Fibroblast of villous mesenchyme (primary cell): ENCODE measurements at regions not wholly inside any gene's neighbourhood (a gene's known extent, or its start where the extent isn't known, plus 50 kb on each side); places are given as distances from the start of the nearest gene placed in this dataset.

ENCODE experiments used
- DNase-seq: peaks from one replicate; pipeline ENCODE4 v3.0.0-alpha.2; 2010; ENCODE audit warnings: low read depth
- H3K4me3 ChIP-seq: 2 replicates; pipeline ENCODE4 v1.5.1; 2011; ENCODE audit warnings: low read depth, mild to moderate bottlenecking, low read length
- CTCF ChIP-seq: IDR thresholded peaks from 2 replicates; pipeline ENCODE4 v1.5.1; 2012; ENCODE audit warnings: low read depth, mild to moderate bottlenecking, low read length; ENCODE audit not compliant: insufficient read depth

- TF ChIP-seq CTCF, result no peak
- no peak overlapping the region for H3K4me3 ChIP-seq
- no peak for DNase-seq
Measured at GRCh38 chr5:155905364-155905763, 421.6 kb upstream of the SGCD start.

- no peak for TF ChIP-seq CTCF
- no peak for DNase-seq
- H3K4me3 ChIP-seq, result no peak overlapping the region
Measured at GRCh38 chr5:155906046-155906445, 420.9 kb upstream of the SGCD start.

- H3K4me3 ChIP-seq, result no peak overlapping the region
- TF ChIP-seq CTCF, result no peak
- no peak for DNase-seq
Measured at GRCh38 chr5:155908543-155908942, 418.4 kb upstream of the SGCD start.

- no peak for TF ChIP-seq CTCF
- DNase-seq, result no peak
- H3K4me3 ChIP-seq, result no peak overlapping the region
Measured at GRCh38 chr5:155912291-155912690, 414.7 kb upstream of the SGCD start.

- no peak for TF ChIP-seq CTCF
- H3K4me3 ChIP-seq, result no peak overlapping the region
- no peak for DNase-seq
Measured at GRCh38 chr5:155914766-155915165, 412.2 kb upstream of the SGCD start.

GRCh38 chr5:155915601-155916000 is 411.4 kb upstream of the SGCD start:
- no peak for DNase-seq
- TF ChIP-seq CTCF, result no peak

GRCh38 chr5:155919126-155919525 is 407.8 kb upstream of the SGCD start:
- DNase-seq, result no peak
- H3K4me3 ChIP-seq, result no peak overlapping the region
- TF ChIP-seq CTCF, result no peak

More at GRCh38 chr5:155915601-155916000, 411.4 kb upstream of the SGCD start:
- H3K4me3 ChIP-seq, result no peak overlapping the region
